PC-9 (cell line): ENCODE measurements at regions not wholly inside any gene's neighbourhood (a gene's known extent, or its start where the extent isn't known, plus 50 kb on each side); places are given as distances from the start of the nearest gene placed in this dataset.

Source experiments
- BruUV-seq: library from RNA; stranded (reverse); fragments of 400-500 nt; replicated peaks from 2 replicates; lab custom pipeline; 2021; lab: Mats Ljungman, UMichigan
- CTCF ChIA-PET: fragments of 300-600 bp; sonication (Branson Sonifier 250); formaldehyde crosslinking; loops from one replicate; lab custom pipeline; 2022; ENCODE audit warnings: antibody characterized with exemption; lab: Charles Lee
- POLR2A ChIA-PET: fragments of 300-600 bp; sonication (Branson Sonifier 250); formaldehyde crosslinking; loops from one replicate; lab custom pipeline; 2022; ENCODE audit warnings: antibody characterized with exemption; ENCODE audit not compliant: unreplicated experiment; lab: Charles Lee
- DNase-seq, 2 experiments: peaks; one replicate each; pipeline versions ENCODE4 v3.0.0 to v3.0.0-alpha.2; 2015 to 2022; ENCODE audit warnings: mixed read lengths in 1 of 2
- H2AFZ ChIP-seq: fragments of 200-600 bp; sonication (generic); 2 replicates; pipeline ENCODE4 v1.8.1; 2017; ENCODE audit warnings: antibody characterized with exemption
- H3F3A ChIP-seq: fragments of 200-600 bp; sonication (generic); 2 replicates; pipeline ENCODE4 v1.8.1; 2017; ENCODE audit warnings: antibody characterized with exemption, mild to moderate bottlenecking, low read depth; ENCODE audit not compliant: insufficient read depth
- H3K27ac ChIP-seq: fragments of 200-600 bp; sonication (generic); 2 replicates; pipeline ENCODE4 v1.6.1; 2016; ENCODE audit warnings: mixed run types
- H3K27me3 ChIP-seq: fragments of 200-600 bp; sonication (generic); 2 replicates; pipeline ENCODE4 v1.6.1; 2016; ENCODE audit warnings: low read depth, mixed run types; ENCODE audit not compliant: insufficient read depth
- H3K36me3 ChIP-seq: fragments of 200-600 bp; sonication (generic); 2 replicates; pipeline ENCODE4 v1.6.1; 2016; ENCODE audit warnings: low read depth, mixed run types
- H3K4me1 ChIP-seq: fragments of 200-600 bp; sonication (generic); replicated peaks from 2 replicates; pipeline ENCODE4 v1.6.1; 2016; ENCODE audit warnings: mixed run types; ENCODE audit not compliant: insufficient read depth
- H3K4me2 ChIP-seq: fragments of 200-600 bp; sonication (generic); 2 replicates; pipeline ENCODE4 v1.6.1; 2017; ENCODE audit warnings: mixed run types
- H3K4me3 ChIP-seq: fragments of 200-600 bp; sonication (generic); 2 replicates; pipeline ENCODE4 v1.6.1; 2016; ENCODE audit warnings: mixed run types
- H3K79me2 ChIP-seq: fragments of 200-600 bp; sonication (generic); 2 replicates; pipeline ENCODE4 v1.6.1; 2017; ENCODE audit warnings: low read depth, mixed run types
- H3K9me2 ChIP-seq: fragments of 200-600 bp; sonication (generic); 2 replicates; pipeline ENCODE4 v1.8.1; 2017; ENCODE audit warnings: mild to moderate bottlenecking; ENCODE audit not compliant: insufficient read depth
- H3K9me3 ChIP-seq: fragments of 200-600 bp; sonication (generic); 2 replicates; pipeline ENCODE4 v1.8.1; 2016; ENCODE audit warnings: low read depth; ENCODE audit not compliant: insufficient read depth
- H4K20me1 ChIP-seq: fragments of 200-600 bp; sonication (generic); 2 replicates; pipeline ENCODE4 v1.8.1; 2017; ENCODE audit not compliant: insufficient read depth
- EZH2 ChIP-seq: fragments of 200-600 bp; sonication (generic); IDR thresholded peaks from 2 replicates; pipeline ENCODE4 v1.8.0; 2017; ENCODE audit warnings: antibody characterized with exemption, low read depth
- intact Hi-C: fragments of 100-400 bp; cut with micrococcal nuclease; formaldehyde crosslinking; loops from one replicate; pipeline ENCODE4 v1.10.0; 2022; ENCODE audit not compliant: unreplicated experiment
- TF ChIP-seq, protein P1 (sequence below): fragments of 200-600 bp; sonication (generic); conservative IDR thresholded peaks from 2 replicates; pipeline ENCODE4 v1.6.1; 2017; ENCODE audit warnings: mixed run types, antibody characterized with exemption, mild to moderate bottlenecking, moderate library complexity

DNA sequence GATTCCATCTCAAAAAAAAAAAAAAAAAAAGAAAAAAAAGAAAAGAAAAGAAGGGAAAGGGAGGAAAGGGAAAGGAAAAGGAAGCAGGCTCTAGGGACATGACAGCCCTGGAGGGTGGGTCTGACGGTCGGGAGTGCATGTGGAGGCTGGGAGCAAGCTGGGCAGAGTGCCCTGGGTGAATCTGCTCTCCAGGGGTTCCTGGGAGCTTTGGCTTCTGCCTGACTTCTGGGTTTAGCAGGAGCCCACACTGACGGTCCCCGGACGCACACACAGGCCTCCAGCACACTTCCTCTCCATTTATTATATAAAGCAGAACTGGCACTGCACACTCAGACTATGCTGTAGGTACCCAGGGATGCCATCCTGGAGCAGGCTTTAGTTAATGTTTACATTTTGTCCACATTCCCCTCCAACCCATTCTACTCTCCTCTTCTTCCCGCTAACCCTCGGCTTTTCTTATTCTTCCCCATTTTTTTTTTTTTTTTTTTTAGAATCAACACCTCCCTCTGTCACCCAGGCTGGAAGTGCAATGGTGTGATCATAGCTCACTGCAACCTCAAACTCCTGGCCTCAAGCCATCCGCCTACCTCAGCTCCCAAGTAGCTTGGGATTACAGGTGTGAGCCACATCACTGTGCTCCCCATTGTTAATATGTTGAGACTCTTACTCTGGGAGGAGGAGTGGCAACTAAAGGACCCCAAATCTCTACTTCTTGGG is 151.1 kb upstream of the SLC1A4 start:
- ChIA-PET POLR2A (interaction anchor here (0.6 to 1.6 kb wide), 10 partner anchors 21 to 292 kb away, joined by 4 to 14 read pairs (median 8); partner anchors contain the start of genes RAB1A and SERTAD2), CTCF (interaction anchor here (0.6 to 1.6 kb wide), 8 partner anchors 80 to 238 kb away, joined by 3 to 16 read pairs (median 4); partner anchors contain the start of gene SERTAD2)
- peak overlapping the region; percentile 80 for H3K4me2 ChIP-seq
- no peaks in the 10 kb centered on the region for H3K9me2 ChIP-seq
- H3K27me3 ChIP-seq: no peaks in the 10 kb centered on the region
- peaks cover 66% of the 10 kb centered on the region for H3K4me1 ChIP-seq
- intact Hi-C loops: loop anchor here (1.0 to 10.0 kb wide), 4 partner anchors 21 to 563 kb away; no protein-coding TSS in a partner anchor
- TF ChIP-seq EZH2: no peak
- TF ChIP-seq, protein P1, sequence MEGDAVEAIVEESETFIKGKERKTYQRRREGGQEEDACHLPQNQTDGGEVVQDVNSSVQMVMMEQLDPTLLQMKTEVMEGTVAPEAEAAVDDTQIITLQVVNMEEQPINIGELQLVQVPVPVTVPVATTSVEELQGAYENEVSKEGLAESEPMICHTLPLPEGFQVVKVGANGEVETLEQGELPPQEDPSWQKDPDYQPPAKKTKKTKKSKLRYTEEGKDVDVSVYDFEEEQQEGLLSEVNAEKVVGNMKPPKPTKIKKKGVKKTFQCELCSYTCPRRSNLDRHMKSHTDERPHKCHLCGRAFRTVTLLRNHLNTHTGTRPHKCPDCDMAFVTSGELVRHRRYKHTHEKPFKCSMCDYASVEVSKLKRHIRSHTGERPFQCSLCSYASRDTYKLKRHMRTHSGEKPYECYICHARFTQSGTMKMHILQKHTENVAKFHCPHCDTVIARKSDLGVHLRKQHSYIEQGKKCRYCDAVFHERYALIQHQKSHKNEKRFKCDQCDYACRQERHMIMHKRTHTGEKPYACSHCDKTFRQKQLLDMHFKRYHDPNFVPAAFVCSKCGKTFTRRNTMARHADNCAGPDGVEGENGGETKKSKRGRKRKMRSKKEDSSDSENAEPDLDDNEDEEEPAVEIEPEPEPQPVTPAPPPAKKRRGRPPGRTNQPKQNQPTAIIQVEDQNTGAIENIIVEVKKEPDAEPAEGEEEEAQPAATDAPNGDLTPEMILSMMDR: no peak
- H2AFZ ChIP-seq: no peak overlapping the region
- H4K20me1 ChIP-seq: no peaks in the 10 kb centered on the region
- no peaks in the 10 kb centered on the region for H3K79me2 ChIP-seq
- H3K9me3 ChIP-seq: no peaks in the 10 kb centered on the region
- BruUV-seq: no TSS peak
- H3K4me3 ChIP-seq: peak overlapping the region; percentile 28; the same call in 1 of the 2 replicates
- H3F3A ChIP-seq: peaks cover 57% of the 10 kb centered on the region
- peak; percentile 75 to 87 for DNase-seq
- peak overlapping the region; percentile 94 for H3K27ac ChIP-seq
- H3K36me3 ChIP-seq: no peaks in the 10 kb centered on the region

DNA sequence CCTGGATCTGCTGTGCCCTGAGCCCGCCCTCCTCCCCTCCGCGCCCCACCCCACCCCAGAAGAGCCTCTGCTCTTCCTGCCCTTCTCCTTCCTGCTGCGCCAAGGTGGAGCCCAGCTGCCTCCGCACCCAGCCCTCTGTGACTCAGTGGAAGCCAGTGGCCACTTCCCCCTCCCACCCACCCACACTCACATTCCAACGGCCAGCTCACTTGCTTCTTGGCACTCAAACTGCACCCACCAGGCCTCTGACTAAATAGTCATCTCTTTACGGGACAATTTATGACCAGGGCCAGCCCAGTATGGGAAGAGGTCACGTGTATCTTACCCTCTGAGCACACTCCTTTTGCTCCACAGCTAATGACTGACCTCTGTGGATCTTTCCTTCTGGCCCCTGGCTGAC is 150.4 kb upstream of the SLC1A4 start:
- Histone ChIP-seq H3K27ac (peak overlapping the region; percentile 94), H3K9me2 (no peaks in the 10 kb centered on the region), H2AFZ (no peak overlapping the region), H3K4me3 (peak overlapping the region; percentile 28; the same call in 1 of the 2 replicates), H3K79me2 (no peaks in the 10 kb centered on the region), H3K9me3 (no peaks in the 10 kb centered on the region), H3K4me2 (peak overlapping the region; percentile 80), H3K36me3 (no peaks in the 10 kb centered on the region), H3K4me1 (peaks cover 64% of the 10 kb centered on the region), H3K27me3 (no peaks in the 10 kb centered on the region), H4K20me1 (no peaks in the 10 kb centered on the region), H3F3A (peaks cover 57% of the 10 kb centered on the region)
- POLR2A ChIA-PET: interaction anchor here (0.5 to 1.6 kb wide), 15 partner anchors 20 to 1416 kb away, joined by 3 to 24 read pairs (median 9); partner anchors contain the start of genes ACTR2, RAB1A and SERTAD2
- no TSS peak for BruUV-seq
- DNase-seq: peak; percentile 91 to 98
- intact Hi-C loops: loop anchor here (2.0 to 10.0 kb wide), 3 partner anchors 20 to 564 kb away; no protein-coding TSS in a partner anchor
- TF ChIP-seq, protein P1: no peak
- no peak for TF ChIP-seq EZH2
- CTCF ChIA-PET: interaction anchor here (0.7 to 1.6 kb wide), 8 partner anchors 10 to 232 kb away, joined by 3 to 16 read pairs (median 4); partner anchors contain the start of gene SERTAD2

DNA sequence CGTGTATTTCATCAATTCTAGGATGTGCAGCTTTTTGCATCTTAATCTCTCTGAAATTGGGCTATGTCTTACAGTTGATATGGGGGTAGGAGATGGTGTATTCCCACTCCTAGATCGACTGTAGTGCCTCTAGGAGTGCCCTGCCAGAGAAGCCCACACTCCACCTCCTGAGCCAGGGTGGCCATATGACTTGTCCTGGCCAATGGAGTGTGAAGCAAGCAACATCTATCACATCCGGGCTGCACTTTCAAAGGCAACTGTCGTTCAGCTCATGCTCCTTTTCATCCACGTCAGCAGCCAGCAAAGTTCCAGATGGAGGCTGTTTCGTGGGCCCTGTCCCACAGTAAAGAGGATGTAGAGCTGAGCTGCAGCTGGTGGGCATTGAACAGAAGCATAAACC is 149.4 kb upstream of the SLC1A4 start:
- H2AFZ ChIP-seq: no peak overlapping the region
- H3K27ac ChIP-seq: peak overlapping the region; percentile 87

More for the DNA sequence above, 149.4 kb upstream of the SLC1A4 start:
- no peak for DNase-seq
- no peaks in the 10 kb centered on the region for H3K9me2 ChIP-seq
- peak overlapping the region; percentile 46 for H3K4me2 ChIP-seq
- no peak overlapping the region for H3K4me3 ChIP-seq
- no peaks in the 10 kb centered on the region for H4K20me1 ChIP-seq
- intact Hi-C loops: loop anchor here (2.0 to 10.0 kb wide), 3 partner anchors 19 to 565 kb away; no protein-coding TSS in a partner anchor
- peaks cover 65% of the 10 kb centered on the region for H3F3A ChIP-seq
- no peaks in the 10 kb centered on the region for H3K27me3 ChIP-seq
- no peaks in the 10 kb centered on the region for H3K79me2 ChIP-seq
- ChIA-PET POLR2A (interaction anchor here (0.6 kb wide), 1 partner anchor 73 kb away, joined by 6 read pairs; no protein-coding TSS in a partner anchor), CTCF (interaction anchor here (0.7 kb wide), 1 partner anchor 185 kb away, joined by 3 read pairs; no protein-coding TSS in a partner anchor)
- peaks cover 59% of the 10 kb centered on the region for H3K4me1 ChIP-seq
- BruUV-seq: no TSS peak
- no peak for TF ChIP-seq EZH2
- TF ChIP-seq, protein P1: no peak
- H3K36me3 ChIP-seq: no peaks in the 10 kb centered on the region
- no peaks in the 10 kb centered on the region for H3K9me3 ChIP-seq
